HG03159 (cell line): ENCODE measurements at regions not wholly inside any gene's neighbourhood (a gene's known extent, or its start where the extent isn't known, plus 50 kb on each side); places are given as distances from the start of the nearest gene placed in this dataset.

ENCODE experiments used
- ATAC-seq: cut with Tn5 transposase; IDR thresholded peaks from one replicate; pipeline ENCODE4 v1.9.1; 2021; ENCODE audit warnings: mild to moderate bottlenecking, moderate library complexity; ENCODE audit not compliant: unreplicated experiment

DNA sequence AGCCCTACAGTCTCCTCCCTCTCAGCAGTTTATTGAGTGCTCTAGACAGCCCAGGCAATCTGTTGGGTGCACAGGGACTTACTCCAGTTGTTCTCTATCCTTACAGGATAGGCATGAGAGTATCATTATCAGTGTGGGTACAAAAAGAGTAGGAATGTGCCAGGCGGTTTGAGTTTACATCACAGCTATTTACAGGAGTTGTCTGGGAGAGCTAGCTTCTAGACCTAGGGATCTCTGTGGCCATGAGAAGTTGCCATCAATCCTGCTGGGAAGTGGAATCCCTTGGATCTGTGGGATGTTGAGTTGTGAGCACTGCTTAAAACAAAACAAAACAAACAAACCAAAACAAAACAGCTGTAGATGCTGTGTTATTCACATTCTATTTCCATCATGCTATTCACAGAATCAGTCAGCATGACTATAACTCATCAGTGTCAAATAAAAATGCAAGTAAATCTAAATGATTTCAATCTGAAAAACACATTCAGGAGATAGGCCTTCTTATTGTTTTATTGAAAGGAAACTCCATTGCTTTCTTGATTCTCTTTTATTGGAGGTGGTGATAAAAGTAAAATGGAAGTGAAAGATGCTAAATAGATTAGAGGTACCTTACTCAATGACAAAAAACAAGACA lies 552.4 kb upstream of the ZNF608 start:
- no peak for ATAC-seq

DNA sequence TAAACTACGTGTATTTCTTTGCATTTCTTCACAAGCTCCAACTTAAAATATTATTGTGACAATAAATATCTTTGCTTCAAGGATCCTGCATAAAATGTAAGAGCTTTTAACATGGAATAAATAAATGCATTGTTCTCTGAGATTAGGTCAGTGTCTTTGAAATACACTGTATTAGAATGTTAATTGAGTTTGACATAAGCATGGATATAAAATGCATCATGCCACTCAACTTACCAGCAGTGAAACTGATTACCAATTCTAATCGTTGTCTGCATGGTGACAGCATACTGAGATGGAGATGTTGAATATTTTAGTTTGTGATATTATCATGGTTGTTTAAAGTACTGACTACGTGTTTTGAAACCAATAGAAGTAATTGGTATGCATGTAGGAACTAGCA lies 555.3 kb upstream of the ZNF608 start:
- ATAC-seq: no peak

DNA sequence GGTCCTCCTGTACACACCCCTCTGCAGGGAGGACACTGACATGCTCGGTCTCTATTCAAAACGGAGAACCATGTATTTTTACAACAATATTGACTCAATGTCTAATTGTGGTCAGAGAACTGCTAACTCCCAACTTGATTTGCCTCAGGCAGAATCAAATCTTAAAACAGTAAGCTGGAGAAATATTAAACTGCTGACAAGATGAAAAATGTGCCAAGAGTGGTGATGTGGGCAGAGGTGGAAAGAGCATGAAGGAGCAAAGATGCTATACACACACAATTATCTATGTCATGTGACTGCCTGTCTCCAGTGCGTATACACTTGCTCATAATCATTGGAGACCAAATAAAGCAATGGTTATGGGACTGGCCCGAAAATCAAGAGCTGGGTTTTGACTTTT lies 556.1 kb upstream of the ZNF608 start:
- no peak for ATAC-seq

DNA sequence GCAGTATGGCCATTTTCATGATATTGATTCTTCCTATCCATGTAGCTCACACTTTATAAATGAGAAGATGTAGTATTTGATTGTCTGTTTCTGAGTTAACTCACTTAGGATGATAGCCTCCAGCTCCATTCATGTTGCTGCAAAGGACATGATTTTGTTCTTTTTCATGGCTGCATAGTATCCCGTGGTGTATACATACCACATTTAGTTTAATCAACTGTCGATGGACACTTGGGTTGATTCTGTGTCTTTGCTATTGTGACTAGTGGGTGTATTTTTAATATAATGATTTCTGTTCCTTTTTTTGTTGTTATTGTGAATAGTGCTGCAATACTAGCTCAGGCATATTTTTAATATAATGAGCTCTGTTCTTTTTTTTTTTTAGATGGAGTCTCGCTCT lies 560.3 kb upstream of the ZNF608 start:
- no peak for ATAC-seq

DNA sequence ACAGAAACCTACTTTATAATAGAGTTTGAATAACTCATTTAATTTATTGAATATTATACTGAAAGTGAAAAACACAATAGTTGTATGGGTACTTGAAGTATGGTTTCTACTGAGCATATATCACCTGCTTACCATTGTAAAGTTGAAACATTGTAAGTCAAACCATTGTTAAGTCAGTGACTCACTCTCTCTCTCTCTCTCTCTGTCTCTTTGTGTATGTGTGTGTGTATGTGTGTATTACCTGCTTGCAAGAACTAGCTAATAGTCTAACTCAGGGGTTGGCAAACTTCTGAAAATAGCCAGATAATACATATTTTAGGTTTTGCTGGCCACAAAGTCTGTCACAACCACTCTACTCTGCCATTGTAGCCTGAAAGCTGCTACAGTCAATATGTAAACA lies 564.3 kb upstream of the ZNF608 start:
- ATAC-seq: no peak

DNA sequence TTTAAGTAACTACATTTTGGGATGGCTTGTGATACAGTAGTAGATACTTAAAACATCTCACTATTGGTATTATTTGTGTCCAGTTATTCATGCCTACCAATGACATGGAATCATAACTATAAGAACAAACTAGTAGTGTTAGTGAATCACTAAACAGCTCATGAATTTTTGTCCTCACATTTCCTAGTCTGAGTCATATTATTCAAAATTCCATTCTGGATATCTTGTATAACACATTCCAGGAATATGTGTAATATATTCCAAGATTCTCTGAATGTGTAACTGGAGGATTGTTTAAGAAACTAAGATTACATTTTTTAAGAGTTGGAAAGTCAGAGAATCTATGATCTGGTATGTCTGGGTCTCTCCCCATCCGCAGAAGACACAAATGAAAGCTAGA lies 565.3 kb upstream of the ZNF608 start:
- no peak for ATAC-seq

DNA sequence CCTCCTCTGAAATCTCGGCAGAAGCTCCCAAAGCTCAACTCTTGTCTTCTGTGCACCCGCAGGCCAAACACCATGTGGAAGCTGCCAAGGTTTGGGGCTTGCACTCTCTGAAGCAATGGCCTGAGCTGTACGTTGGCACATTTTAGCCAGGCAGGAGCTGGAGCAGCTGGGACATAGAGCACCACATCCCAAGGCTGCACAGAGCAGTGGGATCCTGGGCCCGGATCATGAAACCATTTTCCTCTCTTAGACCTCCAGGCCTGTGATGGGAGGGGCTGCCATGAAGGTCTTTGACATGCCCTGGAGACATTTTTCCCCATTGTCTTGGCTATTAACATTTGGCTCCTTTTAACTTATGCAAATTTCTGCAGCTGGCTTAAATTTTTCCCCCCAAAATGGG lies 567.1 kb upstream of the ZNF608 start:
- ATAC-seq: no peak

DNA sequence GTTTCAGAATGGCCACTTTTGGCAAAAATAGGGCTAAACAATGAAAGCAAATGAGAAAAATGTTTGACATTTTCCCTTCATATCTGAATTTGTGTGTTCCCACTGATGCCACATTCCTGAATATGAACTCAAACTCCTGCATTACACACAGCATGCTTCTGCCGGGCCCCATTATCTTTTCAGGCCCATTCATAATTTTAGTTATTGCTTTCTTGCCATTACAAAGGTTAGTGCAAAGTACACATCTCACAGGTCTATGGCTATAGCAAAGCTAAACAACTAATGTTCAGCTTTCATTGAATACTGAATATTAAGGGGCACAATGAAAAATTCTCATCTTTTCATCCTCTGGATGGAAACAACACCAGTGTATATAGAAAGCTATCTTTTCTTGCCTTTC lies 568.9 kb upstream of the ZNF608 start:
- ATAC-seq: no peak

DNA sequence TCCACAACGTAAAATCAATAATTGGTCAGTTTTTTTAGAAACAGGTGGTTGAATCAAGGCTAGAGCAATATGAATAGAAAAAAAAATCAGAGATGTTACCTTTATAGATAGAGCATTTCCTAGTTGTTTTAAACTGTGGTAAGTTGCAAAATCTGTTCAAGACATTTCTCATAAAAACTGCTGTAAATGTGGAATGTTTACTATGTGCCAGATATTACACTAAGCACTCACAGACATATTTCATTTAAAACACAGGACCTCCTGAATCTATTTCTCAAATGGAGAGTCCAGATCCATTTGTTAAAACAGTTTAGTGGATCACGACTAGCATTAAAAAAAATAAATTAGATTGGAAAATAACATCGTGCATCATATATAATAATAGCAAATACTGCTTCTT lies 570.0 kb upstream of the ZNF608 start:
- no peak for ATAC-seq

DNA sequence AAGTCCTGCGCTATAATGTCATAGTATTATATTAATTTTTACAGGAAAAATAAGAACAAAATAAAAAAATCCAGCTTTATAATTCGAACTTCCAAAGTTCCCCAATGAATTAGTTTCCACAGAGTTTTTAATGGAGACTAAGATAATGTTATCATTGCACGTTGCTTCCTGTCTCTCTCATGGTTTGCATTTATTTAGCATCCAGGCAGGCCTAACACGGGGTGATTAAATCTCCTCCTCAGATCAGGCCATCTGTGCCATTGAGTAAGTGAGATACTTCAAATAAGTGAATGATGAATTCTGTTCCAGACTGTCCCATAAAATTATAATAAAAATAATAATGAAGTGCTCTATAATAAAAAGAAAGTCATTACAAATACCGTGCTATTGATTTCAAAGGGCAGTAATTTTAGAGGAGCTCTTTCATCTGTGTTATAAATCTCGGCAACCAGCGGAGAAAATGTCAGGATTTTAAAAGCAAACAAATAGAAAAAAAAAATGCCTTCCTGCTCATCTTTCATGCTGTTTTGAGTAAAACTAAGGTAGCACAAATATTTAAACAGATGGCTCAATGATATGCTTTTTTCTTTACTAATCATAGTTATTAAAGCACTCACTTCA lies 570.6 kb upstream of the ZNF608 start:
- no peak for ATAC-seq

DNA sequence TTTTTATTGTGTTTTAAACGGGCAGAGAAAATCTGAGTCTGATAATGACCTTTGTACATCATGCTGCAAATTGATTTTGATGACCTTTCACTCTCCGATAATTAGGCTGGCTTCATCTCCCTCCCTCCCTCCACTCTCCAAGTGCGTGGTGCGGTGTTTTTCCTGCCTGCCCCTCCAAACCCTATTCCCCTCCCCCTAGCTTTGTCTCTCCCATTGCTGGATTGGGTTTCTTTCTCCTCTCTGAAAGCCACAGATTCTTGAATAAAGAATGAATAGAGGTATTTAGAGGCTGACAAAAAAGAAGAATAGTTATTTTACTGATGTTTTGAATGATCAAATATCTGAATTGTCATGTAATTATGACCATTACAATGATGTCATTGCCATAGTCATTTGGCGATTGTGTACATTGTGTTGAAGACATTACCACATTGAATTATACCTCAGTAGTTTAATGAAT lies 571.1 kb upstream of the ZNF608 start:
- ATAC-seq: no peak

DNA sequence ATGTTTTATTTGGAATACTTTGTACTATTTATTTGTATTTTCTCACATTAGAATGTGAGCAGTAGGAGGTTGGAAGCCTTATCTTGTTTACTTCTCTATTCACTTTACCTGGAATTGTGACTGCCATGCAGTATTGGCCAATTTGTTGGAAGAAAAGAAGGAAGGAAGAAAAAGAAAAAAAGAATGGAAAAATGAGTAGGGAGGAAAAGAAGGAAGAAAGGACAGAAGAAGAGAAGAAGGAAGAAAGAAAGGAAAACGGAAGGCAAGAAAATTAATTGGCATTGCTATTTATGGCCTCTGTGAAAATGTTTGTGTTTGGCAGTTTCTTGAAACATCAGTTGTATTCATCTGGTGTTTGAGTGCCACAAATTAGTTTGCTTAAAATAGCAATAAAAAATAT lies 575.2 kb upstream of the ZNF608 start:
- ATAC-seq: no peak

DNA sequence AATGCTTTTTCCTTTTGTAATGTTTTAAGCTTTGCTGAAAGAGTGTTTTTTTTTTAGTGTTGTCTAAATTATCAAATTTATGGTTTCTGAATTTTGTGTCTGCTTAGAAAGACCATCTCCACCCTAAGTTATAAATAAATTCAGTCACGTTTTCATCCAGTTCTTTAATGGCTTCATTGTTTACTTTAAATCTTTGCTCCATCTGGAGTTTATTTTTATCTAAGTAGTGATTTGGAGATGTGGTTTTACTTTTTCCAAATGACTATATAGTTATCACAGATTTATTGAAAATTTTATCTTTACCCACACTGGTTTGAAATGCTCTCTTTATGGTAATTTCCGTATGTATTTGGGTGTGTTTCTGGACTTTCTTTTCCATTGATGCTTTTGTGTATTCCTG lies 577.2 kb upstream of the ZNF608 start:
- no peak for ATAC-seq

DNA sequence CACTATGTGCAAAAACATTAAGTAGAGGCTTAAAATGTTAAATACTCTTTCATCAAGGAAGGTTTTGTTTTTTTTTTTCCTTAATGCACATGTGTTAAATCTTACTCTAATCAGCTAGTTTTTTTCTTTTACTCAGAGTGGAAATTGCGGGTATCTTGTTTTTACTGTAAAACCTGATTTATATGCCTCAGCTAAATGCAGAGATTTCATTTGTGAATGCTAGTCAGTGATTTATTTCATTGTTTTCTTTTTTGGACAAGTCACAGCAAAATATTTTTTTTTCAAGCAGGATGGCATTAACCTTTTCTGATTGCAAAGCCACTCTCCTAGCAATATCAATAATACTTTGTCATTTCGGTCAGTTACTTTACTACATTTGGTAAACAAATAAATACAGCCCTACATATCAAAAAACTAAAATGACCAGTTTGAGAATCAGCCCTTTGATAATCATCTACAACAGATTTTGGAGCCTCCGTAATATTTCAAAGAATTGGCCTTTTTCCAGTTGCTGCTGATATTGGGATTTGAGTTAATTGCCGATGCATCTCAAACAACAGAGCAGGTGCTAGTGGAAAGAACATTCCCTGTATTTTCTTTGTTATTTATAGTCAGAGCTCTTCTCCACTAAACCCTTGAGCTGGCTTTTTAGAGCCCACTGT lies 579.2 kb upstream of the ZNF608 start:
- ATAC-seq: no peak

DNA sequence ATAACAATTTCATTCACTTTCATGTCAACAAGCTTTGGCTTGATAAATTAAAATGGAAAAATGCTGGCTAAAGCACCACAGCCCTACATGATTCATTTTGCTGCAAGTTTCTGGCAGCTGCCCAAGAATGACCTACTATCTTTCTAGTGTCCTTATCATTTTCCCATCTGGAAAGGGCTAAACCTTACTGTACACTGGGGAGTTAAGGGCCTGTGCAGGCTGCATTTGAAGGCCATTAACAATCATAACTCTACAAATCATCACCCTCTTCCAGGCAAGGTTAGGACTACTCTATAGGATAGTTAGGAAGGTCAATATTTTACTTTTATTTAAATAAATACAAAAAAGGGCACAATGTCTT lies 579.7 kb upstream of the ZNF608 start:
- ATAC-seq: no peak

DNA sequence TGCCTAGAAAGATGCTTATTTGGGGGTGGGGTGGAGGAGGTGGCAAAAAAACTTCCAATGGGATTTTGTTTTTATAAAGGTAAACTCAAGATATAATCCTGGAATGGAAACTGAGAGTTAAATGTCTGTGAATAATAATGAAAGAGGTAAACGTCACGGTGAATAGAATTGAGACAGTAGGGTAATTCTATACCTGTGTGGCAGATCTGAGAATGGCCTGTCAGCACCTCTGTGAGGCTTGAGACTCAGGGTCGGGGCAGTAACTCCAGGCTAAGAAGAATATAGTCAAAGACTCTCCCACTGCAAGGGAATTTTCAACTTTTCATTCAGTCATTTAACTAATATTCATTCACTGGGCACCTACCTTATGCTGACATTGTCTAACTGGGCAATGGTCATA lies 581.2 kb upstream of the ZNF608 start:
- no peak for ATAC-seq

DNA sequence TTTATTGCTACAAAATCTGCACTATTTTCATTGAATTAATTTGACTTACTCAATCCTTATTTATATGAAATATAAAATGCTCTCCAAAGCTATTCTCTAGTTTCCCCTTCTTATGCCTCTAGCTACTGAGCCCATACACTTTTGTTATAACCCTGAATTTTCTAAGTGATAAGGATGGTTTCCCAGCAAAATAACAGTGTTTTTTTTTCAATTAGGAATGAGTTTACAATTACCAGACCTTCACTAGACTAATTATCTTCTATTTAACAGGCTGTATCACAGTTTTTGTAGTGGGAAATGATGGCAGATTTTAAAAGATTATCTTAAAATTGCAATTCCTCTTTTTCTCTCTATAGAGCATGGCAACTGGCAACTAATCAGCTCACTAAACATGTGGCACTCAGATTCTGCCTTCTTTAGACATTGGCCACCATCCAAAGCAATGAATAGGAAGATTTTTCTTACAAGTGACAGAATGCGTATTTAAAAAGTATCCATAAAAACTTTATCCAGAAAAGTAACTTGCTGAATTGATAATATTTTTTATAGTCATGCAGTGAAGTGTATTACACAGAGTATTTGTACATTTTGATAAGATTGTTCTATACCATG lies 585.7 kb upstream of the ZNF608 start:
- ATAC-seq: no peak

DNA sequence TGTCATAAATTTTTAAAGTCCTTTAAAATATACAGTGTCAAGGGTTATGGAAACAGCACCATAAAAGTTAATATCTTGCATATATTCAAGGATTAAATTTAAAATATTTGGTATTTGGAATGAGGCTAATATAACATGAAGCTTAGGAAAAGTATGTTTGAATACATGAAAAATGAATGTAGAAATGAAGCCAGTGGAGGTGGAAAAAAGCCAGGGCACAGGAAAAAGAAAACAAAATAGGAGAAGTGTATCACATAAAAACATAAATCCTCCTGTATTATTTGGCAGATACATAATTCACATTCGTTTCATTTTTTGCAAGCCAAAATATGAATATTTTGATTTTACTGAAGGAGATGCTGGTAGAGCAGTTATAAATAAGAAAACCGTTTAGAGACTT lies 587.0 kb upstream of the ZNF608 start:
- no peak for ATAC-seq

DNA sequence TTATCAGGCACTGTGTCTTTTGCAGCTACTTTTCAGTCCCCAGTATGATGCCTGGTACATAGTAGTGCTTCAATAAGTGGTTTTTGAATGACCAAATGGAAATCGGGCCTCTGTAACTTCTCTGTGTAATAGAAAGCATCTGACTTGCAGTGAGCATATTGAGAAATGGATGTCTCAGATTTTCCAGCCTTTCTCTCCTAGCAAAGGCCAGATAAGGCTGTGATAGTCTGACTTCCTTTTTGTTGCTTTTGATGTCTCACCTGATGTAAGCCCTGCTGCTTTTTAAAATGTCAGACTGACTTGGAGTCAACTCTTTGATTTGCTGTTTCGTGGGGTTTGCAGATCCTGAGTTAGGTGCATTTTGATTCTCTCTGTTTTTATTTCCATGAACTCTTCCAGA lies 590.0 kb upstream of the ZNF608 start:
- ATAC-seq: no peak

DNA sequence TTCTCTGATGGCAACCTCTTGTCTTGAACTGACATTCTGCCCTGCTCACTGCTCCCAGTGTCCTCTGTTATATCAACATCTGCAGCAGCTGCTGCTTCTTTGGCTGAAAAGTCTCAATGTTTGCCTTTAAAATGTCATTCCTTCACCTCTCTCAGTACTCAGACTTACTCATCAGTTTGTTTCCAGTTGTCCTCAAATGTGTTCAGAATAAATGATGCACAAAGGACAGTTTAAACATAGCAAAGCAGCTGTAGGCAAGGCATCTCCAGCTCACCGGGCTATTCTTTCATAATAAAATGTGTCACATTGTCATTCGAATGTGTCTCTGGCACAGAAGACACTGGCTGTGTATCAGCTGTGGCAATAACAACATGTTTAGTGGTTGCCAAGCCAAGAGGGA lies 590.9 kb upstream of the ZNF608 start:
- ATAC-seq: no peak

DNA sequence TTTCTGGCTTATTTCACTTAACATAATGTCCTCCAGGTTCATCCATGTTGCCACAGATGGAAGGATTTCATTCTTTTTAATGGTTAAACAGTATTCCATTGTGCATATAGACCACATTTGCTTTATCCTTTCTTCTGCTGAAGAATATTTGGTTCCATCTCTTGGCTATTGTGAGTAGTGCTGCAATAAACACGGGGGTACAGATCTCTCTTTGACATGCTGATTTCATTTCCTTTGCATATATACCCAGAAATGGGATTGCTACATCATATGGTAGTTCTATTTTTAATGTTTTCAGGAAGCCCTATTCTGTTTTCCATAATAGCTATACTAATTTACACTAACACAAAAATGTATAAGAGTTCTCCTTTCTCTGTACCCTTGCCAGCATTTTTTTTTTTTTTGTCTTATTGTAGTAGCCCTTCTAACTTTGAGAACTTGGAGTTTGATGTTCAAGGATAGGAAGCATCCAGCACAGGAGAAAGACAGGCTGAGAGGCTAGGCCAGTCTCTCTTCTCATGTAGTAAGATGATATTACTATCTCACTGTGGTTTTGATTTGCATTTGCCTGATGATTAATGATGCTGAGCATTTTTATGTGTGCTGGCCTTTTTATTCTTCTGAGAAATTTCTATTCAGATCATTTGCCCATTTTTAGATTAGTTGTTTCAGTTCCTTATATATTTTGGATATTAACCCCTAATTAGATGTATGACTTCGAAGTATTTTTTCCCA lies 592.2 kb upstream of the ZNF608 start:
- no peak for ATAC-seq

DNA sequence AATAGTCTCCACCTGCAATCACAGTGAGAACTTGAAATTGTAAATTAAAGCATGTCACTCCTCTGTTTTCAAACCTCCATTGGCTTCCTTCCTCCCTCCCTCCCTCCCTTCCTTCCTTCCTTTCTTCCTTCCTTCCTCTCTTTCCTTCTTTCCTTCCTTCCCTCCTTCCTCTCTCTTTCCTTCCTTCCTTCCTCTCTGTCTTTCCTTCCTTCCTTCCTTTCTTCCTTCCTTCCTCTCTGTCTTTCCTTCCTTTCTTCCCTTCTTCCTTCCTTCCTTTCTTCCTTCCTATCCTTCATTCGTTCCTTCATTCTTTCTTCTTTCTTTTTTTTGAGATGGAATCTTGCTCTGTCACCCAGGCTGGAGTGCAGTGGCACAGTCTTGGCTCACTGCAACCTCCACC lies 595.0 kb upstream of the ZNF608 start:
- ATAC-seq: no peak
